Caco-2 (cell line): ENCODE measurements at regions not wholly inside any gene's neighbourhood (a gene's known extent, or its start where the extent isn't known, plus 50 kb on each side); places are given as distances from the start of the nearest gene placed in this dataset.

ENCODE experiments used
- BruUV-seq: library from RNA; stranded (reverse); fragments of 400-500 nt; replicated peaks from 2 replicates; lab custom pipeline; 2021; lab: Mats Ljungman, UMichigan
- CTCF ChIA-PET: fragments of 300-600 bp; sonication (Branson Sonifier 250); formaldehyde crosslinking; loops from one replicate; lab custom pipeline; 2022; ENCODE audit warnings: antibody characterized with exemption; lab: Charles Lee
- POLR2A ChIA-PET: fragments of 300-600 bp; sonication (Branson Sonifier 250); formaldehyde crosslinking; loops from one replicate; lab custom pipeline; 2022; ENCODE audit warnings: antibody characterized with exemption; lab: Charles Lee
- DNase-seq, 2 experiments: peaks; one replicate each; pipeline versions ENCODE4 v3.0.0 to v3.0.0-alpha.2; 2020 to 2022
- H3K27me3 ChIP-seq: replicated peaks from 2 replicates; pipeline ENCODE4 v1.6.0; 2011; ENCODE audit warnings: low read length; ENCODE audit not compliant: control insufficient read depth, insufficient read depth
- H3K36me3 ChIP-seq: 2 replicates; pipeline ENCODE4 v1.5.1; 2011; ENCODE audit warnings: low read length; ENCODE audit not compliant: control insufficient read depth, insufficient read depth
- H3K4me1 ChIP-seq: fragments of 250-450 bp; sonication (Bioruptor Pico); 2 replicates; pipeline ENCODE4 v1.5.1; 2020; ENCODE audit warnings: mild to moderate bottlenecking
- H3K4me3 ChIP-seq: 2 replicates; pipeline ENCODE4 v1.5.1; 2011; ENCODE audit warnings: low read depth, mild to moderate bottlenecking, control low read depth, low read length
- H3K9me3 ChIP-seq: fragments of 250-450 bp; sonication (Bioruptor Pico); 2 replicates; pipeline ENCODE4 v1.5.1; 2020; ENCODE audit warnings: mild to moderate bottlenecking, moderate library complexity
- H3K27ac Mint-ChIP-seq: one replicate; pipeline ENCODE4 v1.8.0; 2022; ENCODE audit warnings: mixed read lengths; ENCODE audit not compliant: unreplicated experiment
- H3K27me3 Mint-ChIP-seq: one replicate; pipeline ENCODE4 v1.8.0; 2022; ENCODE audit warnings: mixed read lengths; ENCODE audit not compliant: insufficient read depth, unreplicated experiment
- H3K36me3 Mint-ChIP-seq: one replicate; pipeline ENCODE4 v1.8.0; 2022; ENCODE audit warnings: mild to moderate bottlenecking, mixed read lengths; ENCODE audit not compliant: insufficient read depth, unreplicated experiment
- H3K4me1 Mint-ChIP-seq: one replicate; pipeline ENCODE4 v1.8.0; 2022; ENCODE audit warnings: low read depth, mixed read lengths; ENCODE audit not compliant: unreplicated experiment
- H3K4me3 Mint-ChIP-seq: one replicate; pipeline ENCODE4 v1.8.0; 2022; ENCODE audit warnings: mild to moderate bottlenecking, moderate library complexity, mixed read lengths; ENCODE audit not compliant: unreplicated experiment
- H3K9me3 Mint-ChIP-seq: one replicate; pipeline ENCODE4 v1.8.0; 2022; ENCODE audit warnings: mixed read lengths; ENCODE audit not compliant: unreplicated experiment
- CTCF ChIP-seq, 2 experiments: fragments of 200-600 bp in 1 of 2; IDR thresholded peaks; 1 replicate in 1 of 2; 2 replicates in 1 of 2; pipeline versions ENCODE4 v1.5.1 to v1.8.0; 2011 to 2022; ENCODE audit warnings: antibody characterized with exemption in 1 of 2, control low read depth in 1 of 2, inconsistent platforms in 1 of 2, low read depth in 1 of 2, low read length in 1 of 2, mild to moderate bottlenecking in 1 of 2, moderate library complexity in 1 of 2; ENCODE audit not compliant: insufficient read depth in 1 of 2, severe bottlenecking in 1 of 2, unreplicated experiment in 1 of 2
- intact Hi-C: fragments of 100-400 bp; cut with micrococcal nuclease; formaldehyde crosslinking; loops from one replicate; pipeline ENCODE4 v1.10.0; 2022; ENCODE audit not compliant: unreplicated experiment

GRCh38 chr19:28655054-28655453 lies 557.9 kb downstream of the UQCRFS1 start:
- H3K4me3 Mint-ChIP-seq, result no peak overlapping the region
- H3K4me1 ChIP-seq, result no peaks in the 10 kb centered on the region

DNA sequence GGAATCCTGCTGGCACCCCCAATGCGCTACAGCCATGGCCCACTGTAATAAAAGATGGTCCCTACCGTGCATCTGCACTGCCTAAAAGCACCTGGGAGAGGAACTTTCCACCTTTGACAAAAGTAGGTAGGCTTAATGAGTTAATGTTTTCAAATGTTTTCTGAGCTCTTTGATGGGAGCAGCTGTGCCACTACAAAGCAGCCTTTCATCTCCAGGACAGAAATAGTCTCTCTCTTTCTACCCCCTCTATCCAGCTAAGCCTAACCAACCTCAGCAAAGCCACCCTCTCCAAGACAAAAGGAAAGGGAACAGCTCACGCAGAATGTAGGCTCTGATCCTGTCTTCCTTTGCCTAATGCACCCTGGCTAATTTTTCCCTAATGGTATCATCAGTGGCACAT lies 560.2 kb downstream of the UQCRFS1 start:
- POLR2A ChIA-PET, result no interaction called here
- Histone ChIP-seq H3K9me3 (no peaks in the 10 kb centered on the region), H3K36me3 (no peaks in the 10 kb centered on the region), H3K27me3 (no peaks in the 10 kb centered on the region), H3K4me3 (no peak overlapping the region), H3K4me1 (no peaks in the 10 kb centered on the region)
- DNase-seq, result no peak
- Mint-ChIP-seq H3K27me3 (peaks cover 3% of the 10 kb centered on the region), H3K36me3 (no peaks in the 10 kb centered on the region), H3K4me3 (no peak overlapping the region), H3K27ac (no peak overlapping the region), H3K4me1 (no peaks in the 10 kb centered on the region), H3K9me3 (peaks cover 17% of the 10 kb centered on the region)
- no TSS peak for BruUV-seq
- CTCF ChIA-PET, result no interaction called here
- no peak for TF ChIP-seq CTCF (IDR thresholded peaks at IDR 0.05; ENCODE audit: insufficient read depth in 1 of 2, low read depth in 1 of 2, low read length in 1 of 2, severe bottlenecking in 1 of 2, unreplicated experiment in 1 of 2)
- intact Hi-C loops, result no loop called here

More at GRCh38 chr19:28655054-28655453, 557.9 kb downstream of the UQCRFS1 start:
- DNase-seq, result no peak
- no peak overlapping the region for H3K27ac Mint-ChIP-seq
- no TSS peak for BruUV-seq
- peaks cover 3% of the 10 kb centered on the region for H3K27me3 Mint-ChIP-seq
- H3K36me3 ChIP-seq, result no peaks in the 10 kb centered on the region
- ChIA-PET POLR2A (no interaction called here), CTCF (no interaction called here)
- peaks cover 33% of the 10 kb centered on the region for H3K9me3 Mint-ChIP-seq
- no peaks in the 10 kb centered on the region for H3K27me3 ChIP-seq
- TF ChIP-seq CTCF (IDR thresholded peaks at IDR 0.05; ENCODE audit: insufficient read depth in 1 of 2, low read depth in 1 of 2, low read length in 1 of 2, severe bottlenecking in 1 of 2, unreplicated experiment in 1 of 2), result no peak
- no peak overlapping the region for H3K4me3 ChIP-seq
- H3K4me1 Mint-ChIP-seq, result no peaks in the 10 kb centered on the region
- H3K9me3 ChIP-seq, result 0 out of 2 replicates have a peak, but pooled peaks cover 6% of the 10 kb centered on the region
- H3K36me3 Mint-ChIP-seq, result no peaks in the 10 kb centered on the region
- intact Hi-C loops, result no loop called here

GRCh38 chr19:28646629-28647028 lies 566.3 kb downstream of the UQCRFS1 start:
- Mint-ChIP-seq H3K9me3 (no peaks in the 10 kb centered on the region), H3K4me3 (no peak overlapping the region), H3K36me3 (no peaks in the 10 kb centered on the region), H3K4me1 (no peaks in the 10 kb centered on the region), H3K27ac (no peak overlapping the region), H3K27me3 (peaks cover 3% of the 10 kb centered on the region)
- ChIA-PET POLR2A (no interaction called here), CTCF (no interaction called here)
- H3K36me3 ChIP-seq, result no peaks in the 10 kb centered on the region
- H3K4me3 ChIP-seq, result no peak overlapping the region
- no peak for DNase-seq
- no peaks in the 10 kb centered on the region for H3K9me3 ChIP-seq
- no peaks in the 10 kb centered on the region for H3K27me3 ChIP-seq
- no peak for TF ChIP-seq CTCF (IDR thresholded peaks at IDR 0.05; ENCODE audit: insufficient read depth in 1 of 2, low read depth in 1 of 2, low read length in 1 of 2, severe bottlenecking in 1 of 2, unreplicated experiment in 1 of 2)
- no peaks in the 10 kb centered on the region for H3K4me1 ChIP-seq
- intact Hi-C loops, result no loop called here
- BruUV-seq, result no TSS peak
